WTC11 (cell line): ENCODE measurements at regions not wholly inside any gene's neighbourhood (a gene's known extent, or its start where the extent isn't known, plus 50 kb on each side); places are given as distances from the start of the nearest gene placed in this dataset.

Experiments used
- ATAC-seq: fragments of 200-7000 bp; cut with Tn5 transposase; 2 replicates; pipeline ENCODE4 v1.10.0; 2021; ENCODE audit warnings: mild to moderate bottlenecking, moderate library complexity
- CTCF ChIA-PET: fragments of 300-600 bp; sonication (Branson Sonifier 250); formaldehyde crosslinking; loops from one replicate; lab custom pipeline; 2021; ENCODE audit warnings: antibody characterized with exemption; lab: Charles Lee
- POLR2A ChIA-PET: fragments of 350-600 bp; sonication (Branson Sonifier 250); formaldehyde crosslinking; loops from one replicate; lab custom pipeline; 2021; ENCODE audit warnings: antibody characterized with exemption; lab: Charles Lee
- DNase-seq: peaks from one replicate; pipeline ENCODE4 v3.0.0; 2021; ENCODE audit warnings: low spot score
- H3K27ac Mint-ChIP-seq: 2 replicates; pipeline ENCODE4 v1.8.0; 2021; ENCODE audit warnings: mixed read lengths
- H3K27me3 Mint-ChIP-seq: 2 replicates; pipeline ENCODE4 v1.8.0; 2021; ENCODE audit warnings: low read depth, mild to moderate bottlenecking, moderate library complexity, mixed read lengths
- H3K36me3 Mint-ChIP-seq: 2 replicates; pipeline ENCODE4 v1.8.0; 2021; ENCODE audit warnings: mixed read lengths
- H3K4me1 Mint-ChIP-seq: 2 replicates; pipeline ENCODE4 v1.8.0; 2022; ENCODE audit warnings: mixed read lengths
- H3K4me3 Mint-ChIP-seq: 2 replicates; pipeline ENCODE4 v1.8.0; 2021; ENCODE audit warnings: mild to moderate bottlenecking, moderate library complexity, mixed read lengths
- H3K9me3 Mint-ChIP-seq: 2 replicates; pipeline ENCODE4 v1.8.0; 2021; ENCODE audit warnings: mixed read lengths
- ATF2 ChIP-seq: sonication (generic); formaldehyde crosslinking; IDR thresholded peaks from 2 replicates; pipeline ENCODE4 v1.8.1; 2022; ENCODE audit warnings: low read depth, missing genetic modification reagents, borderline replicate concordance
- ATF6 ChIP-seq: sonication (generic); formaldehyde crosslinking; IDR thresholded peaks from 2 replicates; pipeline ENCODE4 v1.8.1; 2023; ENCODE audit warnings: mild to moderate bottlenecking, missing genetic modification reagents
- E2F4 ChIP-seq: sonication (generic); formaldehyde crosslinking; IDR thresholded peaks from 2 replicates; pipeline ENCODE4 v1.8.1; 2022; ENCODE audit warnings: low read depth, mild to moderate bottlenecking, moderate library complexity, missing genetic modification reagents, borderline replicate concordance
- IRF2 ChIP-seq: sonication (generic); formaldehyde crosslinking; IDR thresholded peaks from 2 replicates; pipeline ENCODE4 v1.8.0; 2022; ENCODE audit warnings: low read depth, missing genetic modification reagents, borderline replicate concordance
- JAZF1 ChIP-seq: fragments of 250-450 bp; sonication (Bioruptor Pico); IDR thresholded peaks from 2 replicates; pipeline ENCODE4 v1.9.0; 2021; ENCODE audit warnings: moderate library complexity, mild to moderate bottlenecking, inconsistent platforms
- NR3C1 ChIP-seq: sonication (generic); formaldehyde crosslinking; conservative IDR thresholded peaks from 2 replicates; pipeline ENCODE4 v1.8.1; 2023; ENCODE audit warnings: low read depth, mild to moderate bottlenecking, missing genetic modification reagents
- SP1 ChIP-seq: sonication (generic); formaldehyde crosslinking; conservative IDR thresholded peaks from 2 replicates; pipeline ENCODE4 v1.8.1; 2022; ENCODE audit warnings: missing genetic modification reagents
- ZNF317 ChIP-seq: sonication (generic); formaldehyde crosslinking; IDR thresholded peaks from 2 replicates; pipeline ENCODE4 v1.8.1; 2023; ENCODE audit warnings: low read depth, mild to moderate bottlenecking, moderate library complexity, missing genetic modification reagents, borderline replicate concordance
- ZNF416 ChIP-seq: fragments of 250-450 bp; sonication (Bioruptor Pico); IDR thresholded peaks from 2 replicates; pipeline ENCODE4 v1.9.0; 2021; ENCODE audit warnings: mild to moderate bottlenecking, inconsistent platforms
- ZNF423 ChIP-seq: fragments of 250-450 bp; sonication (Bioruptor Pico); IDR thresholded peaks from 2 replicates; pipeline ENCODE4 v2.1.2; 2022; ENCODE audit warnings: mild to moderate bottlenecking, moderate library complexity
- ZNF671 ChIP-seq: fragments of 250-450 bp; sonication (Bioruptor Pico); IDR thresholded peaks from 2 replicates; pipeline ENCODE4 v1.8.0; 2021; ENCODE audit warnings: mild to moderate bottlenecking
- TF ChIP-seq, protein P1 (sequence below): sonication (generic); formaldehyde crosslinking; conservative IDR thresholded peaks from 2 replicates; pipeline ENCODE4 v1.8.1; 2023; ENCODE audit warnings: mild to moderate bottlenecking, low read depth, missing genetic modification reagents, moderate library complexity
- TF ChIP-seq, protein P2 (sequence below): sonication (generic); formaldehyde crosslinking; IDR thresholded peaks from 2 replicates; pipeline ENCODE4 v1.8.0; 2022; ENCODE audit warnings: mild to moderate bottlenecking, missing genetic modification reagents
- TF ChIP-seq, protein P3 (sequence below): sonication (generic); formaldehyde crosslinking; IDR thresholded peaks from 2 replicates; pipeline ENCODE4 v1.8.1; 2022; ENCODE audit warnings: mild to moderate bottlenecking, moderate library complexity, missing genetic modification reagents

- TF ChIP-seq, protein P1, sequence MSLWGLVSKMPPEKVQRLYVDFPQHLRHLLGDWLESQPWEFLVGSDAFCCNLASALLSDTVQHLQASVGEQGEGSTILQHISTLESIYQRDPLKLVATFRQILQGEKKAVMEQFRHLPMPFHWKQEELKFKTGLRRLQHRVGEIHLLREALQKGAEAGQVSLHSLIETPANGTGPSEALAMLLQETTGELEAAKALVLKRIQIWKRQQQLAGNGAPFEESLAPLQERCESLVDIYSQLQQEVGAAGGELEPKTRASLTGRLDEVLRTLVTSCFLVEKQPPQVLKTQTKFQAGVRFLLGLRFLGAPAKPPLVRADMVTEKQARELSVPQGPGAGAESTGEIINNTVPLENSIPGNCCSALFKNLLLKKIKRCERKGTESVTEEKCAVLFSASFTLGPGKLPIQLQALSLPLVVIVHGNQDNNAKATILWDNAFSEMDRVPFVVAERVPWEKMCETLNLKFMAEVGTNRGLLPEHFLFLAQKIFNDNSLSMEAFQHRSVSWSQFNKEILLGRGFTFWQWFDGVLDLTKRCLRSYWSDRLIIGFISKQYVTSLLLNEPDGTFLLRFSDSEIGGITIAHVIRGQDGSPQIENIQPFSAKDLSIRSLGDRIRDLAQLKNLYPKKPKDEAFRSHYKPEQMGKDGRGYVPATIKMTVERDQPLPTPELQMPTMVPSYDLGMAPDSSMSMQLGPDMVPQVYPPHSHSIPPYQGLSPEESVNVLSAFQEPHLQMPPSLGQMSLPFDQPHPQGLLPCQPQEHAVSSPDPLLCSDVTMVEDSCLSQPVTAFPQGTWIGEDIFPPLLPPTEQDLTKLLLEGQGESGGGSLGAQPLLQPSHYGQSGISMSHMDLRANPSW (CRISPR knock-in tag), result no peak
- TF ChIP-seq ATF2, result no peak
These were observed 131.8 kb upstream of the TOPAZ1 start (continued) for GRCh38 chr3:44109771-44110361.

GRCh38 chr3:44110648-44111047, 131.0 kb upstream of the TOPAZ1 start:
- no peak for ATAC-seq
- no peaks in the 10 kb centered on the region for H3K9me3 Mint-ChIP-seq
- H3K4me3 Mint-ChIP-seq, result no peak overlapping the region
- TF ChIP-seq, protein P2, sequence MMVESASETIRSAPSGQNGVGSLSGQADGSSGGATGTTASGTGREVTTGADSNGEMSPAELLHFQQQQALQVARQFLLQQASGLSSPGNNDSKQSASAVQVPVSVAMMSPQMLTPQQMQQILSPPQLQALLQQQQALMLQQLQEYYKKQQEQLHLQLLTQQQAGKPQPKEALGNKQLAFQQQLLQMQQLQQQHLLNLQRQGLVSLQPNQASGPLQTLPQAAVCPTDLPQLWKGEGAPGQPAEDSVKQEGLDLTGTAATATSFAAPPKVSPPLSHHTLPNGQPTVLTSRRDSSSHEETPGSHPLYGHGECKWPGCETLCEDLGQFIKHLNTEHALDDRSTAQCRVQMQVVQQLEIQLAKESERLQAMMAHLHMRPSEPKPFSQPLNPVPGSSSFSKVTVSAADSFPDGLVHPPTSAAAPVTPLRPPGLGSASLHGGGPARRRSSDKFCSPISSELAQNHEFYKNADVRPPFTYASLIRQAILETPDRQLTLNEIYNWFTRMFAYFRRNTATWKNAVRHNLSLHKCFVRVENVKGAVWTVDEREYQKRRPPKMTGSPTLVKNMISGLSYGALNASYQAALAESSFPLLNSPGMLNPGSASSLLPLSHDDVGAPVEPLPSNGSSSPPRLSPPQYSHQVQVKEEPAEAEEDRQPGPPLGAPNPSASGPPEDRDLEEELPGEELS, result no peak
- TF ChIP-seq NR3C1 (no peak), ZNF416 (CRISPR knock-in tag) (no peak), SP1 (CRISPR knock-in tag) (no peak), JAZF1 (CRISPR knock-in tag) (no peak), ZNF671 (CRISPR knock-in tag) (no peak), ZNF423 (CRISPR knock-in tag) (no peak), ZNF317 (CRISPR knock-in tag) (no peak), E2F4 (no peak), IRF2 (no peak), ATF6 (CRISPR knock-in tag) (no peak)
- TF ChIP-seq, protein P3, sequence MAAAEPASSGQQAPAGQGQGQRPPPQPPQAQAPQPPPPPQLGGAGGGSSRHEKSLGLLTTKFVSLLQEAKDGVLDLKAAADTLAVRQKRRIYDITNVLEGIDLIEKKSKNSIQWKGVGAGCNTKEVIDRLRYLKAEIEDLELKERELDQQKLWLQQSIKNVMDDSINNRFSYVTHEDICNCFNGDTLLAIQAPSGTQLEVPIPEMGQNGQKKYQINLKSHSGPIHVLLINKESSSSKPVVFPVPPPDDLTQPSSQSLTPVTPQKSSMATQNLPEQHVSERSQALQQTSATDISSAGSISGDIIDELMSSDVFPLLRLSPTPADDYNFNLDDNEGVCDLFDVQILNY (CRISPR knock-in tag), result no peak
- ChIA-PET CTCF (no interaction called here), POLR2A (no interaction called here)
- peaks cover 17% of the 10 kb centered on the region for H3K4me1 Mint-ChIP-seq
- H3K27ac Mint-ChIP-seq, result no peak overlapping the region
- peaks cover 3% of the 10 kb centered on the region; the same call in 1 of the 2 replicates for H3K36me3 Mint-ChIP-seq
- DNase-seq, result no peak
- peaks cover 7% of the 10 kb centered on the region; the same call in 1 of the 2 replicates for H3K27me3 Mint-ChIP-seq
